COLO829 (cell line): ENCODE measurements at regions not wholly inside any gene's neighbourhood (a gene's known extent, or its start where the extent isn't known, plus 50 kb on each side); places are given as distances from the start of the nearest gene placed in this dataset.

Source experiments
- DNase-seq: peaks from one replicate; pipeline ENCODE4 v3.0.0; 2012; ENCODE audit warnings: low spot score

GRCh38 chr5:60335913-60336312 is 364.1 kb downstream of the DEPDC1B start:
- DNase-seq, result no peak

- peak; percentile 35 for DNase-seq
Observed at GRCh38 chr5:60334281-60334713, 365.7 kb downstream of the DEPDC1B start.

- peak; percentile 30 for DNase-seq
Observed at GRCh38 chr5:60333005-60333571, 366.9 kb downstream of the DEPDC1B start.

- peak; percentile 68 for DNase-seq
Observed at GRCh38 chr5:60332244-60333004, 367.5 kb downstream of the DEPDC1B start.

GRCh38 chr5:60330236-60330635 is 369.7 kb downstream of the DEPDC1B start:
- no peak for DNase-seq

GRCh38 chr5:60325870-60326269 is 374.1 kb downstream of the DEPDC1B start:
- no peak for DNase-seq

- DNase-seq, result no peak
Observed at GRCh38 chr5:60323596-60323995, 376.4 kb downstream of the DEPDC1B start.

GRCh38 chr5:60312098-60312497 is 387.9 kb downstream of the DEPDC1B start:
- DNase-seq, result no peak

GRCh38 chr5:60299944-60300343 is 400.0 kb downstream of the DEPDC1B start:
- no peak for DNase-seq

GRCh38 chr5:60297658-60298057 is 402.3 kb downstream of the DEPDC1B start:
- DNase-seq, result no peak

GRCh38 chr5:60295423-60295822 is 401.9 kb upstream of the PDE4D start:
- DNase-seq, result peak; percentile 5

- DNase-seq, result no peak
Observed at GRCh38 chr5:60293518-60293917, 400.0 kb upstream of the PDE4D start.

- peak; percentile 39 for DNase-seq
Observed at GRCh38 chr5:60287174-60287771, 393.7 kb upstream of the PDE4D start.

GRCh38 chr5:60285910-60286309 is 392.4 kb upstream of the PDE4D start:
- DNase-seq, result no peak

GRCh38 chr5:60280943-60281342 is 387.4 kb upstream of the PDE4D start:
- no peak for DNase-seq

- DNase-seq, result no peak
Observed at GRCh38 chr5:60277941-60278340, 384.4 kb upstream of the PDE4D start.

- DNase-seq, result no peak
Observed at GRCh38 chr5:60274747-60275146, 381.2 kb upstream of the PDE4D start.

- no peak for DNase-seq
Observed at GRCh38 chr5:60271517-60271916, 378.0 kb upstream of the PDE4D start.

GRCh38 chr5:60267907-60268306 is 374.4 kb upstream of the PDE4D start:
- DNase-seq, result no peak

GRCh38 chr5:60263346-60263745 is 369.8 kb upstream of the PDE4D start:
- DNase-seq, result no peak

- DNase-seq, result no peak
Observed at GRCh38 chr5:60262576-60263295, 369.2 kb upstream of the PDE4D start.

GRCh38 chr5:60261732-60262131 is 368.2 kb upstream of the PDE4D start:
- no peak for DNase-seq

GRCh38 chr5:60260658-60261057 is 367.1 kb upstream of the PDE4D start:
- DNase-seq, result no peak
